Gastroesophageal sphincter (tissue), 3 donors: ENCODE measurements at regions not wholly inside any gene's neighbourhood (a gene's known extent, or its start where the extent isn't known, plus 50 kb on each side); places are given as distances from the start of the nearest gene placed in this dataset.
"Not testable (repeated sequence)": the region's sequence is repeated elsewhere in the genome, so short reads cannot be mapped to it uniquely, and the experiment has no call there.

Experiments
- CTCF ChIP-seq, 4 experiments: fragments of 200-600 bp in 2 of 4; fragments of 450-650 bp in 2 of 4; sonication (generic) in 1 of 4; IDR thresholded peaks; one replicate each; pipeline ENCODE4 v1.5.1; 2017 to 2019; ENCODE audit warnings: antibody characterized with exemption in 4 of 4, mild to moderate bottlenecking in 2 of 4, moderate library complexity in 2 of 4
- EP300 ChIP-seq: sonication (generic); formaldehyde crosslinking; IDR thresholded peaks from one replicate; pipeline ENCODE4 v1.6.1; 2017; ENCODE audit warnings: antibody characterized with exemption, mild to moderate bottlenecking
- POLR2A ChIP-seq, 2 donors: fragments of 450-650 bp; IDR thresholded peaks; one replicate each; pipeline ENCODE4 v1.6.1; 2017; ENCODE audit warnings: antibody characterized with exemption in 2 of 2, mild to moderate bottlenecking in 2 of 2, moderate library complexity in 1 of 2
- POLR2AphosphoS5 ChIP-seq: sonication (generic); formaldehyde crosslinking; IDR thresholded peaks from one replicate; pipeline ENCODE4 v1.6.1; 2017; ENCODE audit warnings: antibody characterized with exemption

- TF ChIP-seq POLR2A (IDR thresholded peaks at IDR 0.05); CTCF (IDR thresholded peaks at IDR 0.05); POLR2AphosphoS5; EP300: not testable (repeated sequence)
Observed at GRCh38 chr22:19603346-19603745, 79.1 kb upstream of the CLDN5 start.
